ENCODE measurements at regions not wholly inside any gene's neighbourhood (a gene's known extent, or its start where the extent isn't known, plus 50 kb on each side); places are given as distances from the start of the nearest gene placed in this dataset.

GRCh38 chr18:45510656-45511055, 104.6 kb upstream of the SLC14A2 start:
- intact Hi-C loops (cut with micrococcal nuclease) = no loop called here
- Mint-ChIP-seq H3K27ac (no peak overlapping the region), H3K36me3 (ENCODE audit: low read depth) (no peaks in the 10 kb centered on the region), H3K27me3 (no peaks in the 10 kb centered on the region), H3K4me1 (ENCODE audit: low read depth) (no peaks in the 10 kb centered on the region), H3K4me3 (no peak overlapping the region), H3K9me3 (peaks cover 8% of the 10 kb centered on the region)

- Mint-ChIP-seq H3K4me1 (ENCODE audit: low read depth) (no peaks in the 10 kb centered on the region), H3K27me3 (no peaks in the 10 kb centered on the region), H3K9me3 (peaks cover 8% of the 10 kb centered on the region), H3K27ac (no peak overlapping the region), H3K36me3 (ENCODE audit: low read depth) (no peaks in the 10 kb centered on the region), H3K4me3 (no peak overlapping the region)
- intact Hi-C loops (cut with micrococcal nuclease) = no loop called here
Observed at GRCh38 chr18:45512363-45512953, 102.8 kb upstream of the SLC14A2 start.

DNA sequence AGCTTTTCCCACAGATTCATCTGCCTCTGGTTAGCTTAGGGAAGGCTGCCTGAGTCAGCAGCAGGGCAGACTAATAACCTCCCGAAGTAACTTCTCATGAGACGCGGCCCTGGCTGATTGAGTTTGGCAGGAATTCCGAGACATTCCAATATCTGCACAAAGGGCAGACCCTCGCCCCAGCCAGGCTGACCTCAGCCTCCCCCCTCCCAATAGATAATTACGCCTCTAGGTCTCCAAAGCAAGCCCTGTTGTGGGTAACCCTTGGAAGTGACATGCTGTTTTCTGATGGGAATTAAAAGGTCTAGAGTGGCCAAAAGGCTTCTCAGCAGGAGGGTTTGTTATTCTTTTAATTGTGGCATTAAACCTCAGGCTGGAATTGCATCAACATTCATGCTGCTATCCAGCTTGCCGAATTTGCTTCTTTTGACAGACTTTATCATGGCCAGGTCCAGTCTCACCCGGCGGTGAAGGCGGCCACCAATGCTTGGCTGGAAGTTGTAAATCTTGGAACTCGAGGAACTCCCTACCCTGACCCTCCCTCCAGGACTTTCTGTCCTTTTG, 98.0 kb upstream of the SLC14A2 start:
- intact Hi-C loops (cut with micrococcal nuclease) = no loop called here

DNA sequence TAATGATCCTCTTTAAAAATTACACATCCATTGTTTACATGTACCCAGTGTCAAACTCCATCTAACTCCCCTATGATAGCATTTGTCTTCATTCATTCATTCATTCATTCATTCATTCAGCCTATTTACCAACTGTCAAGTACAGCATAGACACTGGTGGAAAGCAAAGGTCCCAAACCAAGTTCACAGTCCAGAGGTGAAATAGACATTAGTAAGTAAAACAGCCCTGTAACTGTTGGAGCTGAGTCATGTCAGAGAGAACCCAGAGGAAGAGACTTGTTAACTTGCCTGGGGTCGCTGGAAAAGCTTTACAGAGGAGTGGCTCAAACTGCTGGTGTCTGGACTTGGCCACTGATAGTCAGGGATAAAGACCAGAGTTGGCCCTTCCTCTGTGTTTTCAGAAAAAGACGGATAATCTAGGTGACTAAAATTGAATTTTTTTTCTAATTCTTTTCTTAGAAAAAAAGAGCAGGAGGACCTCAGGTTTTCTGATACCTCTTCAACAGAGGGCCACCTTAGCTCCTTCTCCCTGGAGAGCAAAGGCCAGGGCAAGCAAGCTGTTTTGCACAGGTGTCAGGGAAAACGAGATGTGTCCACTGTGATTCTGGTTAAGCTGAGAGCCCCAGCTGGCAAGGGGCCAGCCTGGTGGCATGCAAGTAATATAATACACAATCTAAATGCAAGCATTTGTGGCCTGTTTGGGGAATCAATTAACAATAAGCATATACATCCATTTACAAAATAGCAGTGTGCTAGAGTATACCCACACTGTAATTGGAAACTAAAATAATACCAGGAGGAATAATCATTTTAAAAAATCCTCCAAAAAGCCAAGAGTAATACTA, 96.7 kb upstream of the SLC14A2 start:
- Mint-ChIP-seq H3K9me3 (peaks cover 8% of the 10 kb centered on the region), H3K4me3 (no peak overlapping the region), H3K27ac (no peak overlapping the region), H3K27me3 (no peaks in the 10 kb centered on the region), H3K4me1 (ENCODE audit: low read depth) (no peaks in the 10 kb centered on the region), H3K36me3 (ENCODE audit: low read depth) (no peaks in the 10 kb centered on the region)
- intact Hi-C loops (cut with micrococcal nuclease) = no loop called here

More for the DNA sequence above, 98.0 kb upstream of the SLC14A2 start:
- Mint-ChIP-seq H3K4me1 (ENCODE audit: low read depth) (no peaks in the 10 kb centered on the region), H3K9me3 (peaks cover 8% of the 10 kb centered on the region), H3K27ac (no peak overlapping the region), H3K27me3 (no peaks in the 10 kb centered on the region), H3K36me3 (ENCODE audit: low read depth) (no peaks in the 10 kb centered on the region), H3K4me3 (no peak overlapping the region)

DNA sequence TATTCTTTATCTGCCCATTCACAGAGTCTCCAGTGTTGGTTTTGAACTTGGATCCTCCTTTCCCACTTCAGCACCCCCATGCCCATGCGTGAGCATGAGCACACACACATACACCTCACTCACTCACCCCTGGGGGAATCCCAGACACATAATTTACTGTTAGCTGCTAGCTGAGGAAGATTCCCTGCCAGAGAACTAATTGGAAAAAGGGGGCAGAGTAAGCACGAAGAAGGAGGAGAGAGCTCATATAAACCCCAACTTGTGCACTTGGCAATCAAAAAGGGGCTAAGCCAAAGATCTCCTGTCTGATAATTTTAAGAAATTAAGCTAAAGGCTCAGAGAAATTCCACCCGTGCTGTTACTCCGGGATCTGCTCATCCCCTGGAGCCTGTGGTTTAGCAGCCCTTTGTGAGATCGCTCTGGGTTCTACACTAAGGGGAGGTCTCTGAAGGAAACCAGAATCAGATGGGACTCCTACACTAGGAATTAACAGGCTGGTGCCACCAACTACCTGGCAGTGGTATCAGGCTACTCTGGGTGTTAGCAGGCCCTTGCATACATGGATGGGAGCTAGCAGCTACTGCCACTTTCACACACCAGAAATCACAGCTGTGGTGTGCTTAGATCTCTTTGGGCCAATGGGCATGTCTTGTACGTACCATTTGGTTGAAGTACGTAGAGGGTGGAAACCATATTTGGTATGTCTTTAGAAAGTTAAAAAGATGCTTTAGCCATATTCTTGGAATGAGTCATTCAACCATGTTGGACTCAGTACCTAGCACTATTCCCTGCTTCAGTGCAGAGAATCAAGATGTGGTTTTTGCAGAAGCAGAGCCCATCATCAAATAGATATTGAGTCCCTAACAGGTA, 95.6 kb upstream of the SLC14A2 start:
- no peaks in the 10 kb centered on the region for H3K36me3 Mint-ChIP-seq (ENCODE audit: low read depth)

DNA sequence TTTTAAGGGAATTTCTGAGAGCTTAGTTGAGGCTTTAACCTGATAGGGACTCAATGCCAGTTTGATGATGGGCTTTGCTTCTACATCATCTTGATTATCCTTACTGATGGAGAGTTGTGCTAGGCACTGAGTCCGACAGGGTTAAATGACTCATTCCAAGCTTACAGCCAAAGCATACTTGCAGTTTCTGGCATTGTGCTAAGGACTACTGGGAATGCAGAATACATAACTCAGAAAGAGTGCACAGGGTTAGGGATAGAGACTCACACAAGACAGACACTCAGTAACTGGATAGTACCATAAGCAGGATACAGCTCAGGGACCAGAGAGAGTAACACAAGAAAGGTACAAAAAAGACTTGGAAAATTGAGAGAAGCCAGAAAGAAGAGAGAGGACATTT, 94.1 kb upstream of the SLC14A2 start:
- no peaks in the 10 kb centered on the region for H3K27me3 Mint-ChIP-seq
- no peaks in the 10 kb centered on the region for H3K36me3 Mint-ChIP-seq (ENCODE audit: low read depth)
- H3K27ac Mint-ChIP-seq = no peak overlapping the region
- no peak overlapping the region for H3K4me3 Mint-ChIP-seq
- H3K4me1 Mint-ChIP-seq (ENCODE audit: low read depth) = no peaks in the 10 kb centered on the region
- intact Hi-C loops (cut with micrococcal nuclease) = no loop called here
- H3K9me3 Mint-ChIP-seq = no peaks in the 10 kb centered on the region

More for the DNA sequence above, 95.6 kb upstream of the SLC14A2 start:
- intact Hi-C loops (cut with micrococcal nuclease) = no loop called here
- Mint-ChIP-seq H3K4me1 (ENCODE audit: low read depth) (no peaks in the 10 kb centered on the region), H3K27ac (no peak overlapping the region), H3K9me3 (no peaks in the 10 kb centered on the region), H3K27me3 (no peaks in the 10 kb centered on the region), H3K4me3 (no peak overlapping the region)

DNA sequence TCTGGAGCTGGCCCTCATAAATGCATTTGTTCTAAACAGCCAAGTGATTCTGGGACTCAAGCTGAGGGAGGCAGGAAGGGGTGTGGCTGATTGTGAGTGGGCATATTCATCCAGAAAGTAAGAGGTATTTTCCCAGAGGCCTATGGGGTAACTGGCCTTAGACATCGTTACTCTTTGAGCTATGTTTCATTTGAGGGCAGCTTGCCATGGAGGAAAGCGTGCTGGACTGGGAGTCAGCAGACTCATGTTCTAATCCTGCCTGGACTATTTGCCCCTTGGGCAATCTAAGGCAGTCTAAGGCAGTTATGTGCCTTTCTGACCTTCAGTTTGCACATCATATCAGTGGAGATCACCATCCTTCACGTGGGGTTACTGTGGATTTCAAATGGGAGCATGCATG, 93.5 kb upstream of the SLC14A2 start:
- Mint-ChIP-seq H3K4me1 (ENCODE audit: low read depth) (peaks cover 6% of the 10 kb centered on the region), H3K4me3 (no peak overlapping the region), H3K27ac (no peak overlapping the region), H3K9me3 (no peaks in the 10 kb centered on the region), H3K27me3 (no peaks in the 10 kb centered on the region), H3K36me3 (ENCODE audit: low read depth) (no peaks in the 10 kb centered on the region)
- intact Hi-C loops (cut with micrococcal nuclease) = no loop called here

DNA sequence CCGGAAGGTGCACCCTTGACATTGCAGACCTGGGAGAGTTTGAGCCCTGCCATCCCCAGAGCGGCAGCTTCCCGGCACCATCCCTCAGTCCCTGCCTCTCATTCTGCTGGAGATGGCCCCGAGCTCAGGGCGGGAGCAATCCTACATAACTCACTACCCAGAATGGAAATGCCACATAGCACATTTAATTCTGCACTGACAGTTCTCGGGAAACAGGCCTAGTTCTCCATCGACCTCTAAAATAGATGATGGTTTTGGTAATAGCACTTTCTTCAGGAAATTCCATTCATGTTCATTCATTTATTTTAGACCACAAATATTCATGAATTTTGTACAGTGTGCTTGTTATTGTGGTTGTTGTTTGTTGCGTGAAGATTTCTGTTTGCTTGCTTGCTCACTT, 92.9 kb upstream of the SLC14A2 start:
- H3K9me3 Mint-ChIP-seq = no peaks in the 10 kb centered on the region

GRCh38 chr18:45525301-45525700, 90.0 kb upstream of the SLC14A2 start:
- Mint-ChIP-seq H3K27me3 (no peaks in the 10 kb centered on the region), H3K9me3 (no peaks in the 10 kb centered on the region), H3K4me1 (ENCODE audit: low read depth) (peaks cover 7% of the 10 kb centered on the region), H3K4me3 (no peak overlapping the region), H3K27ac (no peak overlapping the region), H3K36me3 (ENCODE audit: low read depth) (no peaks in the 10 kb centered on the region)
- intact Hi-C loops (cut with micrococcal nuclease) = no loop called here

More for the DNA sequence above, 92.9 kb upstream of the SLC14A2 start:
- Mint-ChIP-seq H3K4me3 (no peak overlapping the region), H3K27ac (no peak overlapping the region), H3K36me3 (ENCODE audit: low read depth) (no peaks in the 10 kb centered on the region), H3K4me1 (ENCODE audit: low read depth) (peaks cover 7% of the 10 kb centered on the region), H3K27me3 (no peaks in the 10 kb centered on the region)
- intact Hi-C loops (cut with micrococcal nuclease) = no loop called here

DNA sequence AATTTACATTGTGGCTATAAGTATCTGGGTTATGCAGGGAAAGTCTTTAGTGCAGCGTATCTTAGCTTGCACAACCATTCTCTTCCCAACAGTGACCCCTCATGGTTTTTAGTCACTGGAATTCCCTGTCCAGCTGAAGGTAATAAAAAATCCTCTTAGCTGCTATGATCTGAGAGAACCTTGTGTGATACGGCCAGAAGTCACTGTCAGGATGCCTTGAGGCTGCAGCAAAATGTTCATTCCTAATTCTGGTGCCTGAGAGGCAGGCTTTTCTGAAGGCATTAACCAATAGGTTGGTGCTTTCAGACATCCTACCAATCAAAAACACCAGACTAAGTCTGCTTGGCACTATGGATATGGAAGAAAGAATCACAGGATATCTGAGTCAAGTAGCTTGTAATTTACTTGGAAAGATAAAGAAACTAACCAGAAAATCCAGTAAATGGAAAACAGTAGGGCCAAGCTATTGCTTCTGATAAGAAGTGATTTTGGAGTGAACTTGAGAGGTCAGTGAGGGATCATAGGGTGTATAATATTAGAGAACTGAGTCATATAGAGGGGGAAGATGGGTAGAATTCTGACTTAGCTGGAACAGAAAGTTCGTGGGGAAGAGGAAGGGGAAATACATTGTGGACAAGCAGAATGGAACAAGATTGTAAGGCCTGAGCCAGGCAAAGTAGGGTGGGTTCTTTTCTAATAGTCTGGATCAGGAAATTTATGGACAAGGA, 89.0 kb upstream of the SLC14A2 start:
- Mint-ChIP-seq H3K4me1 (ENCODE audit: low read depth) (peaks cover 7% of the 10 kb centered on the region), H3K27ac (no peak overlapping the region), H3K27me3 (no peaks in the 10 kb centered on the region), H3K36me3 (ENCODE audit: low read depth) (no peaks in the 10 kb centered on the region), H3K4me3 (no peak overlapping the region), H3K9me3 (no peaks in the 10 kb centered on the region)
- intact Hi-C loops (cut with micrococcal nuclease) = no loop called here

DNA sequence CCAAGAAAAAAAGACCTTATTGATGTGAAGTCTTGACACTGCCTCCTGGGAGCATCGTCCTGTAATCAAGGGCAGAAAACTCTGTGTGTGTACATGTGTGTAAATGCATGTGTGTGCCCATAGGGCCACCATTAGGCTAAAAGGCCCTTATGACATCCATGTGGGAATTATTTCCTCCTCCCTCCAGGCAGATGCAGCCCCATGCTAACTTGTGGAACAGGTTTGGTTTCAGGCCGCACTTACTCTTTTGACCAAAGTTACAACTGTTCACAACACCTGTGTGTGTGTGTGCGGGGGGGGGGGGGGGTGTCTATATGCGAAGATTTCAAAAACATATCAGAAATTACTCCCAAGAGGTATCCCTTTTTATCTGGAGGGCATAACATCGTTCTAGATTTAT, 87.4 kb upstream of the SLC14A2 start:
- Mint-ChIP-seq H3K9me3 (no peaks in the 10 kb centered on the region), H3K27me3 (no peaks in the 10 kb centered on the region), H3K27ac (no peak overlapping the region), H3K36me3 (ENCODE audit: low read depth) (no peaks in the 10 kb centered on the region), H3K4me1 (ENCODE audit: low read depth) (peaks cover 7% of the 10 kb centered on the region), H3K4me3 (no peak overlapping the region)
- intact Hi-C loops (cut with micrococcal nuclease) = no loop called here

DNA sequence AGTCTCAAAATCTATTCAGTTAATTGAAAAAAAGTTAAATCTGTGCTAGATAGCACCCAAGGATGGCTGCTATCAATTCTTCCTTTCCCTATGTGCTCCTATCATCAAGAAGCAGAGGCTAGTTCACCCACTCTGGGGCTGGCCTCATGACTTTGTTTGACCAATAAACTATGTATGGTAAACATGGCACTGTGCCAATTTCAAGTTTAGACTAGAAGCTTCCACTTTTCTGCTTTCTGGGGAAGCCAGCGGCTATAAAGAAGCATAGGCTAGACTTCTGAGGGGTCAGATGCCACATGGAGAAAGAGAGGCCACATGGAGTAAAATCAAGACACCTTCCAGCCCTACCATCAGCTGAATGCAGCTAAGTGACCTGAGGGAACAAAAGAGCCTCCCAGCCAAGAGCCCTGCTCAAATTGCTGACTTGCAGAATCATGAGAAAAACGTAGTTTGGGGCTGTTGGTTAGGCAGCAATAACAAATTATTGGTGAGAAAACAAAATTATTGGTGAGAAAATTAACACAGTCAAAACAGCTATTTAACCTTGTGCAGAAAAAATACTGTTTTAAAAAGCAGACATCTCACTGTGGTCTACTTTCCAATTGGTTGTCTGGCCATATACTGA, 86.5 kb upstream of the SLC14A2 start:
- no peak overlapping the region for H3K27ac Mint-ChIP-seq
- H3K4me1 Mint-ChIP-seq (ENCODE audit: low read depth) = peaks cover 7% of the 10 kb centered on the region
- intact Hi-C loops (cut with micrococcal nuclease) = no loop called here
- no peak overlapping the region for H3K4me3 Mint-ChIP-seq
- no peaks in the 10 kb centered on the region for H3K9me3 Mint-ChIP-seq
- H3K27me3 Mint-ChIP-seq = no peaks in the 10 kb centered on the region
- H3K36me3 Mint-ChIP-seq (ENCODE audit: low read depth) = no peaks in the 10 kb centered on the region

GRCh38 chr18:45538444-45538843, 76.8 kb upstream of the SLC14A2 start:
- Mint-ChIP-seq H3K4me1 (ENCODE audit: low read depth) (no peaks in the 10 kb centered on the region), H3K27ac (no peak overlapping the region), H3K36me3 (ENCODE audit: low read depth) (no peaks in the 10 kb centered on the region), H3K27me3 (no peaks in the 10 kb centered on the region), H3K9me3 (peaks cover 37% of the 10 kb centered on the region), H3K4me3 (no peak overlapping the region)
- intact Hi-C loops (cut with micrococcal nuclease) = no loop called here

All from dendritic cell treated with granulocyte-macrophage colony-stimulating factor and Interleukin-4, amounts not matched to agents 40 ng/mL and 50 ng/mL, for 4 days (primary cell).